GM19455 (cell line): ENCODE measurements at regions not wholly inside any gene's neighbourhood (a gene's known extent, or its start where the extent isn't known, plus 50 kb on each side); places are given as distances from the start of the nearest gene placed in this dataset.

Experiments
- ATAC-seq: cut with Tn5 transposase; IDR thresholded peaks from one replicate; pipeline ENCODE4 v1.9.1; 2021; ENCODE audit not compliant: unreplicated experiment

- ATAC-seq: no peak
These were observed 296.5 kb upstream of the DMAC1 start for GRCh38 chr9:8096091-8096490.

GRCh38 chr9:8095672-8096086, 296.1 kb upstream of the DMAC1 start:
- no peak for ATAC-seq

- no peak for ATAC-seq
These were observed 288.9 kb upstream of the DMAC1 start for GRCh38 chr9:8088477-8088876.

GRCh38 chr9:8085986-8086385, 286.4 kb upstream of the DMAC1 start:
- no peak for ATAC-seq

- ATAC-seq: no peak
These were observed 279.1 kb upstream of the DMAC1 start for GRCh38 chr9:8078641-8079140.

- ATAC-seq: no peak
These were observed 275.2 kb upstream of the DMAC1 start for GRCh38 chr9:8074713-8075286.

GRCh38 chr9:8071445-8071798, 271.8 kb upstream of the DMAC1 start:
- ATAC-seq: no peak

- ATAC-seq: no peak
These were observed 271.3 kb upstream of the DMAC1 start for GRCh38 chr9:8070779-8071444.

GRCh38 chr9:8062459-8062858, 262.9 kb upstream of the DMAC1 start:
- ATAC-seq: no peak

- ATAC-seq: no peak
These were observed 253.9 kb upstream of the DMAC1 start for GRCh38 chr9:8053501-8053900.

- ATAC-seq: no peak
These were observed 253.4 kb upstream of the DMAC1 start for GRCh38 chr9:8052991-8053390.

- no peak for ATAC-seq
These were observed 238.2 kb upstream of the DMAC1 start for GRCh38 chr9:8037745-8038144.

GRCh38 chr9:8036914-8037524, 237.4 kb upstream of the DMAC1 start:
- ATAC-seq: no peak

- no peak for ATAC-seq
These were observed 234.2 kb upstream of the DMAC1 start for GRCh38 chr9:8033794-8034193.

- ATAC-seq: no peak
These were observed 230.5 kb upstream of the DMAC1 start for GRCh38 chr9:8030095-8030494.

- no peak for ATAC-seq
These were observed 227.8 kb upstream of the DMAC1 start for GRCh38 chr9:8027351-8027750.

- ATAC-seq: no peak
These were observed 226.0 kb upstream of the DMAC1 start for GRCh38 chr9:8025551-8025950.

- ATAC-seq: no peak
These were observed 220.6 kb upstream of the DMAC1 start for GRCh38 chr9:8020186-8020585.

GRCh38 chr9:8019636-8020035, 220.1 kb upstream of the DMAC1 start:
- no peak for ATAC-seq

GRCh38 chr9:8014997-8015682, 215.6 kb upstream of the DMAC1 start:
- ATAC-seq: no peak

GRCh38 chr9:8012986-8013385, 213.4 kb upstream of the DMAC1 start:
- no peak for ATAC-seq

- no peak for ATAC-seq
These were observed 212.4 kb upstream of the DMAC1 start for GRCh38 chr9:8011974-8012373.
